GM21447 (cell line): ENCODE measurements at regions not wholly inside any gene's neighbourhood (a gene's known extent, or its start where the extent isn't known, plus 50 kb on each side); places are given as distances from the start of the nearest gene placed in this dataset.
"Not testable (repeated sequence)": the region's sequence is repeated elsewhere in the genome, so short reads cannot be mapped to it uniquely, and the experiment has no call there.

Experiments
- ATAC-seq: cut with Tn5 transposase; IDR thresholded peaks from one replicate; pipeline ENCODE4 v1.9.1; 2021; ENCODE audit not compliant: unreplicated experiment

DNA sequence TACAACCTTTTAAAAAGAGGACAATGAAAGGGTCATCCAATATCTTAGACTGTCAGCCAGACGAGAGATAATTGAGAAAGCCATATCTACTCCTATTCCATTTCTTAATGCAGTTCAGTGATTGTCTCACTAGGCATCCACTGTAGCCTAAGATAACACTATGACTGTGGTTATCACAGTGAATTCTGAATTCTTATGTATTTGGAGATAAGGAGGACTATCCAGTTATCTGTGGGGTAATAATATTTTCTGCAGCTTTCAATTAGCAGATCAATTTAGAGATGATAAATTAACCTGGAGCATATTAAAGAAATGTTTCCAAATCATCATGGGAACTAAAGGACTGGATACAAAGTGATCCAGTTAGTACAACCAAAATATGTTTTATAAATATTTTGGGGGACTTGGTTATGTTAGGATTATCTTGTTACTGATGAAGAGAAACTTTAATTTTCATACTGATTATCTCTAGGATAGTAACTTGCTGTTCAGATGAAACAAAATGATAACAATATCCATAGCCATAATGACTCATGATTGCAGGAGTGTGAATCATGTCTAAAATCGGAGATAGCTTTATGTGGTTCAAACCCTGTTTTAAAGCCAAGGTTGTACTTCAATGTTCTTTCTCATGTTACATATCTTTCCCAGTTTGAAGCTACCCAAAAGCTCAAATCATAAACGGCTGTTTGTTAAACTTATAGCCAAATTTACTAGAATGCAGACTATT lies 1152.0 kb downstream of the HACE1 start:
- ATAC-seq = no peak

DNA sequence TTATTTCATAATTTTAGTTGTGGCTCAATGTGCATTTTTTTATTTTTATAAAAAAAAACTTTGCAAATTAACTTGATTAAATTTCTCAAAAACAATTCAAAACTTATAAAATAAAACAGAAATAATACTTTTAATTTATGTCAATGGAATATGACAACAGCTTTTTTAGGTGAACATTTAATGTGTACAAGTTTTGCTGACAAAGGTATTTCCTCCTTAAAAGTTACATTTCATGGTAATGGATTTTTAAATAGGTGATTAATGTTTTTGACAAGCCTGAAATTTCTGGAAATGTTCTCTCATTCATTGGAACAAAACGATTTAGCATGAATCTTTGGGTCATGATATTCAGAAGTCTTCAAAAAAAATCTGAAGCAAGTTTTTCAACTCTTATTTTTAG lies 1160.0 kb downstream of the HACE1 start:
- no peak for ATAC-seq

DNA sequence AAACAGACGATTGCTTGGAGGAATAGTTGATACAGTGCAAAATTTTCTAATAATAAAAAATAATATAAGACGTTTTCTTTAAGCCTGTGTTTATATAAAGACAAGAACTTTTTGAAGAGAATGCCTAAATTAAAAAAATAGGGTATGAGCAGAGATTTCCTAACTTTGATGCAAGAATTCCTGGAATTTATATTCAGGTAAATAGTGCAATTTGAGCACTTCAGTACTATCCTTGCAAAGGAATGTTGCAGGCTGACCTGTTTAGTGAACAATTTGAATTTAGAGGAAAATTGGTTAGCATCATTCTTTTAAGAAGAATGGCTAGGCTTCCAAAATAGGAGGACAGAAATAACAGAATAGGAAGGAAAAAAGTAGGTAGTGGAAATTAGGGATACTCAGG lies 1172.3 kb downstream of the HACE1 start:
- ATAC-seq = no peak

DNA sequence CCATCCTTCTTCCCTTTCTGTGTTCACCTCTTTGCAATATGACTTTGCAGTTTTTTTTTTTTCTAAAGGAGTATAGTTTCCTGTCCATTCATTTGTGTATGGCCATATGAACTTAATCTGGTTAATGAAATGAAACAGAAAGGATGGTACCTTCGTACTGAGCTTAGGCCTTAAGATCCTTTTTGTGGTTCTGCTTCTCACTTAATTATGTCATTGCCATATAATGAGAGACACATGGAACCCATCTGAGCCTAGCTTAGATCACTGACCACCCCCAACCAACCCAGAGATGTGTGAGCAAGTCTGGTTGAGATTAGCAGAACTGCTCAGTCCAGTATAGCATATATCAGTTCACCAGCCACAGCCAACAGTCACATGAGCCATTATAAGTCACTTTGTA lies 1179.6 kb downstream of the HACE1 start:
- ATAC-seq = no peak

DNA sequence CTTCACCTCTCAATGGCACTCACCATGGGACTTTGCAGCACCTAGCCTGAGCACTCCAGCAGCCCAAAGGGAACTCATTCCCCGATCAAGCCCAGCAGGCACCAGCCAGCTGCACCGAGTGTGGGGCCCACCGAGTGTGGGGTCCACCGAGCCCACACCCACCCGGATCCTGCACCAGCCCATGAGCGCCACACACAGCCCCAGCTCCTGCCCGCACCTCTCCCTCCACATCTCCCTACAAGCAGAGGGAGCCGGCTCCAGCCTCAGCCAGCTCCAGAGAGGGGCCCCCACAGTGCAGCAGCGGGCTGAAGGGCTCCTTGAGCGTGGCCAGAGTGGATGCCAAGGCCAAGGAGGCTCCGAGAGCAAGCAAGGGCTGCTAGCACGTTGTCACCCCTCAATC lies 1182.4 kb downstream of the HACE1 start:
- ATAC-seq = no peak

DNA sequence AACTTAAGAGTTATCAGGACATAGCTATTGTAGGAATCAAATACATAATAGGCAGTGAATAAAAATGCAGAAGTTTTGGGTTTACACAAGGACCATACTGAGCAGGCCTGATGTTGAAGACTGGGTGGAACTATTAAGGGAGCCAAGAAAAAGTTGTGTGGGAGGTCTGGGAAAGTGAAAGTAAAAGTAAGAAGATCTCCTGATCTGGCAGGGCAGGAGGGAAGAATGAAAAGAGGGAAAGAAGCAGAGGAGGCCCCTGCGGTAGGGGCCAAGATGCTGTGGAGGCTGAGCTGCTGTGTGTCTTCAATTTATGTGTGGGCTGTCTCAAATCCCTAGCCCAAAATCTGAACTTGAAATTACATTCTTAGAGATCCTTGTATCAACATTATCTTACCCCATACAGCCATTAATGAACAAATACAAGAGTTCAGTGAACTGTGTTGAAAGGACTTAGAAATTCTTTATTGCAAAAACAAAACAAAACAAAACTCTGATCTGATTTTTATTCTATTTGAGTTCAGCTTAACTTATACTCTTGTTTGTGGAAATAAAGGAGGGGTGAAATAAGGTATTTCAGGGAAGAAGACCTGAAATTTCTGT lies 1183.8 kb downstream of the HACE1 start:
- no peak for ATAC-seq

DNA sequence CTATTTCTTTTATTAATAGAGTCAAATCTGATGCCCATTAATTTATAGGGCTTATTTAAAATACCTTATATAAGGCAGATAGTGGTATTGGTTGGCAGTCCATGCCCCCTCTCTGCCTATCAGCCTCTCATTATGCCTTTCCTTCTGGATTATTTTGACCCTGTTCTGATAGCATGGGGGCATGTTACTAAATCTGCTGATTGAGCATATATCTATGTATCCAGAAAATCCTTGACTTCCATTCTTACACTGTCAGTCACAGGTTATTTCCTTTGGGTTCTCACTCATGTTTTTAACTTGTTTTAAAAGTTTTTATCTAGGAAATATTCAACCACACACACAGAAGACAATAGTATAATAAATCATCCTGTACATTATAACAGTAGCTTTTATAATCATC lies 1184.9 kb downstream of the HACE1 start:
- ATAC-seq = no peak

DNA sequence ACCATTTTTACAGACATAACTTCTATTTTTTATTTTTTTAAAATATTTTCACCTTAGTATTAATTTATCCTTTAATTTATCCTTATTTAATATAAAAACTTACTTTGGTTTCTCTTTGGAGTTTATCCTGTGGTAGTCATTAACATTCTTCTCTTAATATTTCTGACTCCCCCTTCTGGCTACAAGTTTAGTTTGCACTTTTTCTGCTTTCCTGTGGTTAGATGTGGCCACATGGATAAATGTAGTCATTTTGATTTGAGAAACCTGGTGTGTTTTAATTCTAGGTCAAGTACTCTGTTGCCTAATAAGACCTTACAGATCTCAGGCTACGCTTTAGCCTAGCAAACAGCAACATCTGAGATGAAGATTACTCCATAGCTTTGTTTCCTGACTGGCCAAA lies 1187.5 kb downstream of the HACE1 start:
- no peak for ATAC-seq

DNA sequence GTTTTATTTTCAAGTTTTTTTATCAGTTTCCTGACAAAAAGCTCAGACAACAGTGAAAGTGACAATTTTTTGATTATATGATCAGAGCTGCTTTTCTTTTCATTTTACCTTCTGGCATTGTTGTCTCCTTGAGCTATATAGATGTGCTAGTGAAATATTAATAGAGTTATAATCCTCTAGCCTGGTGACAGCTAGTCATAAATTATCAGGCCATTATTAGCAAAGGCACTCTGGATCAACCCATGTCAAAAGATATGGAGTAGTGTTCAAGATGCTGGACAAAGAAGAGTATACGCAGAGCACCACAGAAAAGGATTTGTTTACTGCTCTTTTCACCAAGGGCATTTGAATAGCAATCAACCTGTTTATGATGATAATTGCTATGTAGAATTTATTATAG lies 1230.1 kb downstream of the HACE1 start:
- no peak for ATAC-seq

DNA sequence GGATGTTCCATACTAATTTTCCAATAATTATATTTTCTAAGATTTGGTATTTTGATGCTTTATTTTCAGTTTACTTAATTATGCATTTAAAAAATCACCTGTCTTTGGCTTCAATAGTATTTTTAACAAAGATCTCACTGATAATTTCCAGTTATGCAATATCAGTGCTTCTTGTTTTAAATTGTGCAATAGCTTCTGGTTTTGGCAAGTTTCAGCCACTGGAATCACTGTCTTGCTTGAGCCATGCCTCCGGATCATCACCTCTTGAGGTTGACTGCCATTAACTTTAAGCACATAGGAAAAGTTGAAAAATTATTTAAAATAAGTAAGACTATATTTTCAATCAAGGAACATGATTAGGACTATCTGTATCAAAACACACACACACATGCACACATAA lies 1242.1 kb downstream of the HACE1 start:
- no peak for ATAC-seq

DNA sequence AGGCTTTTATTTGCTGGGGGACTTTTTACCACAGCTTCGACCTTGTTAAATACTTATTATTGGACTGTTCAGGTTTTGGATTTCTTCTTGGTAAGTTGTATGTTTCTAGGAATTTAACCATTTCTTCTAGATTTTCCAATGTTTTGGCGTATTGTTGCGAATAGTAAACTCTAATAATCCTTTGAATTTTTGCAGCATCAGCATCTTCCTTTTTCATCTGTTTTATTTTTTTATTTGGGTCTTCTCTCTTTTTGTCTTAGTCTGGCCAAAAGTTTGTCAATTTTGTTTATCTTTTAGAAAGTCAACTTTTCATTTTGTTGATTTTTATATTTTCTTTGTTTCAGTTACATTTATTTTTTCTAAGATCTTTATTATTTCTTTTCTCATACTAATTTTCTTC lies 1272.0 kb downstream of the HACE1 start:
- no peak for ATAC-seq

DNA sequence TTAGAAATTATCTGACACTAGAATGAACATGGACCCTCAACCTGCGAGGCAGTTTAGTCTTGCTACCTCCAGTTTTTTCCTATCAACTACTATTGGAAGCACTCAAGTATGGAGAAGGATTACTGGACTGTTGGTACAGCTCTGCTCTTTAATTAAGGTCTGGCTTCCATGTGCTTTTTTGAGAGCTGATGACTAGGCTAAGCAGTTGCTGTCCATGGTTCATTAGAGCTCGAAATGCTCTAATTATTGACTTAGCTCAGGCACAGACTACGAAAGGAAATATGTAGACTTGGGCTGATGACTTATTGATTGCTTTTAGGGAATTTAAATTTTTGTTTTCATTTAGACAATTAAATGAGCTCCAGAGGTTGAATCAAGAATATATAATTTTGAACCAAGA lies 1281.6 kb downstream of the HACE1 start:
- no peak for ATAC-seq

DNA sequence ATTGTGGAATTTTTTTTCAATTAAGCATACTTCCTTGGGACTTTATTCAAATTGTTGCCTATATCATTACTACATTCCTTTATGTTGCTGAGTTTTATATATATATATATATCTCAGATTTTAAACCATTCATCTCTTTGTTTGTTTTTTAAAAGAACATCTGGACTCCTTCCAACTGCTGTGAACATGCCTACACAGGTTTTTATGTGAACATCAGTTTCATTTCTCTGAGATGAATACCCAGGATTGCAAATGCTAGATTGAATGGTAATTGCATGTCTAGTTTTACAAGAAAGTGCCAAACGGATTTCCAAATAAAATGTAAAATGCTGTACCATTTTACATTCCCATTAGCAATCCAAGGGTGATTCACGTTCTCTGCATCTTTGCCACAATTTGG lies 1289.3 kb downstream of the HACE1 start:
- no peak for ATAC-seq

DNA sequence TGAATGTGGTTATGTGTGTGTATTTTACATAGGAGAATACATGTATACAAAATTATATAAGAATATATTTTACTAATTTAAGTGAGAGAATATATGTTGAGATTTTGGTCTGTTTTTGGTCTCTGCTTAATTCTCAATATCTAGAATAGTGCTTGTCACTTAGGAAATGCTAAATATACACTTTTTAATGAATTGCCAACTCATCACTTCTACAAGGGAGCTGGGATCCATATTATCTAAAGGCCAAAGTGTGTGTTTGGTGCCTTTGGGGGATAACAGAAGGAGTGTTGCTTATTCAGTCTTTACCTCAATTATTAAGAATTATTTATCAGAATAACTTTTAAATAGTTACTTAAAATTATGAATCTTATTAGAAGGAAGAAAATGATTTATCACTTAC lies 1304.8 kb downstream of the HACE1 start:
- no peak for ATAC-seq

DNA sequence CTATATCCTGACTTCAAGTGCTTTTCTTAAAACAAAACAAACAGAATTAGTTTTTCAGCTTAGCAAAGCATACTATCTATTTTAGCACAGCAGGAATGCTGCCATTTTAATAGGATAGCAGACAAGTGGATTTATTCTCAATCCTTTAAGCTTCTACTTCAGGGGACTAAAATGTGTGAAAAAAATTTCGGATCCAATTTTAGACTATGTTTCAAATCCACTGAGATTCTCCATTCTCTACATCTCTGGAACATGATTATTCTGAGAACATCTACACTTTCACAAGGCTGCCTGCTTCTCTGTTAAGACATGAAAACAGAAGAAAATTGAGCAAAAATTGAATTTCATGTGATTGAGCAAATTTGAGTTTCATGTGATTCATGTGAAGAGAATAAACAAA lies 1321.3 kb downstream of the HACE1 start:
- ATAC-seq = no peak

DNA sequence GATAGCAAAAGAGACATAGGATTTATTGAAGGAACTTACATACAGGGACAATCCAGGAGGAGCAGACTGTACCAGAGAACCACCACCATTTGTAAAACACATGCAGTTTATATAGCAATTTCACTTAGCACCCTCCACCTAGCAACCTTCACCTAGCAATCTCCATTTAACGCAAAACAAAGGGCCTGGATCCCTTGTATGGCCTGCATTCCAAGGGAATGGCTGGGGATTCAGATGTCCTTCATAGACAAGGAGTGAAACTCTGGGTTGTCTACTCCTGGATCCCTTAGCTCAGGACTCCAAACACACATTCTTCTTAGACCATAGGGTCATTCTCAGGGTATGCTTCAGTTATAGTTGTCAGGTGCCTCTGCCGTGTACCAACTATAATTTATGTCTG lies 1324.9 kb downstream of the HACE1 start:
- ATAC-seq = no peak

DNA sequence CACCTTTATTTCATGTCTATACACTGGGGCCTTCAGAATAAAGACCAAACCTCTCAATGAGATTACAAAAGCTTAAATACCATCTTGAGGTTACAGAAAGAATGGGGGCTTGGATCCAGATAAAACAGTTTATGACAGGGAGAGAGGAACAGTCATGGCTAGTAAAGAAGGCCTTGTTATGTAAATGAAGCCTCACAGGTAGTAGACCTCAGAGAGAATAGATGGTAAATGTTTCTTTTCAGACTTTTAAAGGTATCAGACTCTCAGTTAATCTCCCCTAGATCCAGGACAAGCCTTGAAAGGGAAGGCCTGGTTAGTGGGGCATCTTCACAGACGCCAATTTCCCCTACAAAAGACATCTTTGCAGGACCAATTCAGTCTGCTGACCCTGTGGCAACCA lies 1325.6 kb downstream of the HACE1 start:
- no peak for ATAC-seq

DNA sequence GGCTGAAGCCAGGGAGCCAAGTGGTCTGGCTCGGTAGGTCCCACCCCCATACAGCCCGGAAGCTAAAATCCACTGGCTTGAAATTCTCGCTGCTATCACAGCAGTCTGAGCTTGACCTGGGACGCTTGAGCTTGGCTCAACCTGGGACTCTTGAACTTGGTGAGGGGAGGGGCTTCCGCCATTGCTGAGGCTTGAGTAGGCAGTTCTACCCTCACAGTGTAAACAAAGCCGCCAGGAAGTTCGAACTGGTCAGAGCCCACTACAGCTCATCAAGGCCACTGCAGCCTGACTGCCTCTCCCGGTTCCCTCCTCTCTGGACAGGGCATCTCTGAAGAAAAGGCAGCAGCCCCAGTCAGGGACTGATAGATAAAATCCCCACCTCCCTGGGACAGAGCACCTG lies 1337.7 kb downstream of the HACE1 start:
- no peak for ATAC-seq

DNA sequence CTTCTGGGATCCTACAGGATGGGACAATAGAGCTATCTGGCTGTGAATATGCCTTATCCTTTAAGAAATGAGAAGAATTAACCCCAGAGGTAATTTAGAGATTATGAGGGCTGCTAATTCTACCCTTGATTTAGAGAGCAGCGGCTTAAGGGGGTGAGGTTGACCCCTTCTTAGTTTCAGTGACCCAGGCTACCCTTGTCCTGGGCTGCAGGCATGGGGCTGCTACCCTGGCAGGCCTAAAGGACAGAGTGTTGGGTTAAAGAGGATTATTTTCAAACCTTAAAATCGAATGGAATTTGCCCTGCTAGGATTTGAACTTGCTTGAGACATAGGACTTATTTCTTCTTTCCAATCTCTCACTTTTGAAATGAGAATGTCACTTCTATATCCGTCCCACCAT lies 1343.4 kb downstream of the HACE1 start:
- no peak for ATAC-seq

DNA sequence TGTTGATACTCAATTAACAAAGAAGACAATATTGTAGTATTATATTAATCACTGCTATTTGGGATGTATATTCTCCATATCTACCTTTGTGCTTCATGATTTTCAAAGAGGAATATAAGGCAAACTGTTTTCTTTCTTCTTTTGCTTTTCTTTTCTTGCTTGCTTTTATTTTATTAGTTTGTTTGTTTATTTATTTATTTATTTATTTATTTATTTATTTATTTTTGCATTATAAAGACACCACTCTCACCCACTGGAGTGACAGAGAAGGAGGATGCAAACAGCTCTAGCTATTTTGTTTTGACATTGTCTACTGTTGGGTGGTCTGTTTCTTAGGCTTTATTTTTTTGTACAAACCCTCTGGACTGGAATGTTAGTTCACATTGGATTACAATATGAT lies 1352.7 kb downstream of the HACE1 start:
- no peak for ATAC-seq

DNA sequence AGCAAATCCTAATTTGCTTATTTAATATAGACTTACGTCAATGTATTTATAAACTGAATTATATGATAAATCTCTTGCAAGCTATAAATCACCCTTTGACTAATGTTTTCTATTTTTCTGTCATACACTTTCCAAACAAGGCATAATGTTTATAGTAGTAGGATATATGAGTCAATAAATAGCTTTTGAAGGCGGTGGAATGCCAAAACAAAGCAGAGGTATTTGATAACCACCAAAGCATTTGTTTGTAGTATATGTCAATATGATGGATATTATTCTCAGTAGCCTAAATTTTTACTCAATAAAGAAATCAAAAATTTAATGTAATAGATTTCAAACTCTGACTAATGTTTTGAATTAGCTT lies 1354.6 kb downstream of the HACE1 start:
- ATAC-seq = no peak

DNA sequence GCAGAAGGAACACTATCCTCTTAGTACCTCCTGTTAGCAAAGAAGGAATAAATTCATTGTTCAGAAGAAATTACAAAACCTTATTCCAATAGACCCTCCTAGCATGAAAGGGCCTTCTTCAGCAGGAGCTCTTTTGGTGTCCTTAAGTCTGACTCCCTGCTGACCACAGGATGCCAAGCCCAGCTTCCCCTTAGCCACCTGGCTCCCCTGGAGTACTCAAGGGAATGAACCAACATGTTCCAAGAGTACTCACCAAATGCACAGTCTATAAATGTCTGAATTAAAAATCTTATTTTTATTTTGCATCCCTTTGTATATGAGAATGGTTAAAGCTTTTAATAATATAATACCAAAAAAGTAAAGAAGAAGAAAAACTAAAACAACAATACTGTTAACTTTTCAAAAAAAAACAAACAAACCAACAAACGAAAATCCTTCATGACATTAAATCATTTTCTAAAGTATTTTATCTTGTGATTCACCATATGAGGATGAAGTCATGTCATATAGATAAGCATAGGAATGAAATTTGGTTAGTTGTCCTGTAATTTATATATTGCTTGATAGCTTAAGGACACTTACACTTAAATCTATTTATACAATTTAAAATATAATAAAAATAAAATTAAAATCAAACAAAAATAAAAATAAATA lies 1355.1 kb downstream of the HACE1 start:
- no peak for ATAC-seq

DNA sequence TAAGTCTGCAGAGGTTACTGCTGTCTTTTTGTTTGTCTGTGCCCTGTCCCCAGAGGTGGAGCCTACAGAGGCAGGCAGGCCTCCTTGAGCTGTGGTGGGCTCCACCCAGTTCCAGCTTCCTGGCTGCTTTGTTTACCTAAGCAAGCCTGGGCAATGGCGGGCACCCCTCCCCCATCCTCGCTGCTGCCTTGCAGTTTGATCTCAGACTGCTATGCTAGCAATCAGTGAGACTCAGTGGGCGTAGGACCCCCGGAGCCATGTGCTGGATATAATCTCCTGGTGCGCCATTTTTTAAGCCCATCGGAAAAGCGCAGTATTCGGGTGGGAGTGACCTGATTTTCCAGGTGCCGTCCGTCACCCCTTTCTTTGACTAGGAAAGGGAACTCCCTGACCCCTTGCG lies 1363.1 kb downstream of the HACE1 start:
- ATAC-seq = not testable (repeated sequence)
